K562 (cell line): ENCODE measurements at regions not wholly inside any gene's neighbourhood (a gene's known extent, or its start where the extent isn't known, plus 50 kb on each side); places are given as distances from the start of the nearest gene placed in this dataset.
A peak's percentile ranks its signal among the peaks of the same experiment; 100 is the strongest.

Experiments
- ATAC-seq: fragments of 200-7000 bp; cut with Tn5 transposase; 3 replicates; pipeline ENCODE4 v1.9.1; 2020; ENCODE audit warnings: moderate library complexity
- BruUV-seq: library from RNA; stranded (reverse); fragments of 400-500 nt; replicated peaks from 2 replicates; lab custom pipeline; 2021; lab: Mats Ljungman, UMichigan
- CTCF ChIA-PET: fragments of 300-600 bp; formaldehyde crosslinking; extraction: SDS; loops from one replicate; lab custom pipeline; 2021; ENCODE audit warnings: low intra/inter-chr PET ratio; lab: Yijun Ruan, JAX
- POLR2A ChIA-PET: fragments of 300-600, 350-650 bp; sonication (Branson Sonifier 250); formaldehyde crosslinking; extraction: SDS; loops from one replicate; lab custom pipeline; 2021; ENCODE audit warnings: antibody characterized with exemption, inconsistent platforms; lab: Yijun Ruan, JAX
- DNase-seq, 4 experiments: peaks; one replicate each; pipeline versions ENCODE4 v3.0.0 to v3.0.0-alpha.2; 2011 to 2018; ENCODE audit warnings: low spot score in 3 of 4, mixed read lengths in 3 of 4; ENCODE audit errors: extremely low read depth in 1 of 4
- FAIRE-seq: peaks from 2 replicates; lab custom pipeline; 2011; peaks lifted over from hg19 to GRCh38; lab: Jason Lieb, UNC
- H2AFZ ChIP-seq: 2 replicates; pipeline ENCODE4 v1.6.0; 2011; ENCODE audit warnings: low read depth, low read length, control low read depth, inconsistent platforms
- H3K27ac ChIP-seq: fragments of 200-600 bp; 3 replicates; pipeline ENCODE4 v1.8.0; 2011; ENCODE audit warnings: low read depth, mild to moderate bottlenecking, control low read depth, inconsistent platforms, low read length, moderate library complexity, mixed read lengths; ENCODE audit errors: extremely low read depth
- H3K27me3 ChIP-seq, 2 experiments: fragments of 300-600 bp in 1 of 2; 2 replicates in 1 of 2; 3 replicates in 1 of 2; pipeline versions ENCODE4 v1.6.0 to v1.8.0; 2011; ENCODE audit warnings: inconsistent platforms in 2 of 2, low read length in 2 of 2, mild to moderate bottlenecking in 1 of 2, mixed read lengths in 1 of 2, moderate library complexity in 1 of 2; ENCODE audit not compliant: control insufficient read depth in 2 of 2, insufficient read depth in 2 of 2
- H3K36me3 ChIP-seq: fragments of 300-600 bp; 3 replicates; pipeline ENCODE4 v1.8.0; 2011; ENCODE audit warnings: mild to moderate bottlenecking, low read length, inconsistent platforms; ENCODE audit not compliant: control insufficient read depth, insufficient read depth
- H3K4me1 ChIP-seq, 2 experiments: fragments of 200-600 bp in 1 of 2; replicated peaks in 1 of 2; 2 replicates in 1 of 2; 3 replicates in 1 of 2; pipeline versions ENCODE4 v1.5.1 to v1.8.0; 2011; ENCODE audit warnings: inconsistent platforms in 2 of 2, low read length in 2 of 2, mild to moderate bottlenecking in 1 of 2, mixed read lengths in 1 of 2, moderate library complexity in 1 of 2; ENCODE audit not compliant: control insufficient read depth in 2 of 2, insufficient read depth in 2 of 2
- H3K4me2 ChIP-seq: 2 replicates; pipeline ENCODE4 v1.6.1; 2011; ENCODE audit warnings: low read length, control low read depth, inconsistent platforms, mixed read lengths; ENCODE audit not compliant: insufficient read depth
- H3K4me3 ChIP-seq: fragments of 200-600 bp; sonication (generic), shearing (Covaris generic); 2 replicates; pipeline ENCODE4 v1.5.1; 2016; ENCODE audit warnings: control low read depth, inconsistent platforms
- H3K79me2 ChIP-seq: fragments of 200-600 bp; 3 replicates; pipeline ENCODE4 v1.8.0; 2011; ENCODE audit warnings: low read length, inconsistent platforms; ENCODE audit not compliant: control insufficient read depth, insufficient read depth
- H3K9ac ChIP-seq, 2 experiments: 2 replicates each; pipeline versions ENCODE4 v1.6.0 to v1.6.1; 2011; ENCODE audit warnings: low read depth in 2 of 2, low read length in 2 of 2, control low read depth in 1 of 2, inconsistent platforms in 1 of 2, mild to moderate bottlenecking in 1 of 2, mixed read lengths in 1 of 2; ENCODE audit not compliant: insufficient read depth in 1 of 2
- H3K9me1 ChIP-seq: one replicate; pipeline ENCODE4 v1.6.0; 2011; ENCODE audit warnings: inconsistent platforms, mild to moderate bottlenecking, low read length, moderate library complexity; ENCODE audit not compliant: control insufficient read depth, insufficient read depth
- H3K9me3 ChIP-seq: replicated peaks from 2 replicates; pipeline ENCODE4 v1.5.1; 2011; ENCODE audit warnings: low read depth, low read length, inconsistent platforms; ENCODE audit not compliant: control insufficient read depth, insufficient read depth
- H4K20me1 ChIP-seq: replicated peaks from 2 replicates; pipeline ENCODE4 v1.6.1; 2011; ENCODE audit warnings: low read length, inconsistent platforms, mixed read lengths; ENCODE audit not compliant: control insufficient read depth, insufficient read depth
- BCL6 ChIP-seq: fragments of 250-450 bp; sonication (Bioruptor Pico); IDR thresholded peaks from 2 replicates; pipeline ENCODE4 v1.4.0; 2020
- CBFA2T2 ChIP-seq: fragments of 450-650 bp; conservative IDR thresholded peaks from 2 replicates; pipeline ENCODE4 v1.6.1; 2017; ENCODE audit warnings: mild to moderate bottlenecking
- CTBP1 ChIP-seq: fragments of 450-650 bp; IDR thresholded peaks from 2 replicates; pipeline ENCODE4 v1.6.1; 2016; ENCODE audit warnings: borderline replicate concordance
- FUS ChIP-seq: fragments of 200-400 bp; formaldehyde crosslinking; optimal IDR thresholded peaks from 2 replicates; pipeline ENCODE3; 2017; ENCODE audit warnings: low read depth, low read length
- JUNB ChIP-seq: fragments of 450-650 bp; formaldehyde crosslinking; conservative IDR thresholded peaks from 2 replicates; pipeline ENCODE4 v1.4.0; 2020; ENCODE audit warnings: mild to moderate bottlenecking
- KDM4B ChIP-seq, 2 experiments: fragments of 450-650 bp in 1 of 2; sonication (generic) in 1 of 2; IDR thresholded peaks; 2 replicates each; pipeline ENCODE4 v1.6.1; 2016 to 2017; ENCODE audit warnings: borderline replicate concordance in 2 of 2, antibody characterized with exemption in 1 of 2, low read depth in 1 of 2, mild to moderate bottlenecking in 1 of 2
- LARP7 ChIP-seq: fragments of 450-650 bp; IDR thresholded peaks from 2 replicates; pipeline ENCODE4 v1.6.1; 2016
- MBD1 ChIP-seq: fragments of 250-450 bp; sonication (Bioruptor Pico); IDR thresholded peaks from 2 replicates; pipeline ENCODE4 v1.8.0; 2022; ENCODE audit warnings: inconsistent platforms
- MEF2D ChIP-seq: conservative IDR thresholded peaks from 2 replicates; pipeline ENCODE4 v1.6.1; 2016; ENCODE audit warnings: low read depth, missing genetic modification characterization, missing compliant biosample characterization
- MTA2 ChIP-seq: fragments of 450-650 bp; IDR thresholded peaks from 2 replicates; pipeline ENCODE4 v1.6.1; 2016; ENCODE audit warnings: low read depth
- RBM17 ChIP-seq: fragments of 200-400 bp; formaldehyde crosslinking; IDR thresholded peaks from 2 replicates; pipeline ENCODE4 v1.6.1; 2017; ENCODE audit warnings: low read depth, mild to moderate bottlenecking, low read length, borderline replicate concordance
- USF1 ChIP-seq: sonication (generic); formaldehyde crosslinking; IDR thresholded peaks from 2 replicates; pipeline ENCODE4 v1.9.0; 2022; ENCODE audit warnings: mild to moderate bottlenecking, missing genetic modification reagents
- ZNF212 ChIP-seq: fragments of 450-650 bp; formaldehyde crosslinking; IDR thresholded peaks from 2 replicates; pipeline ENCODE4 v1.4.0; 2020; ENCODE audit warnings: mild to moderate bottlenecking
- ZNF23 ChIP-seq: fragments of 250-450 bp; sonication (Bioruptor Pico); IDR thresholded peaks from 2 replicates; pipeline ENCODE4 v1.4.0; 2020; ENCODE audit warnings: mild to moderate bottlenecking
- ZNF354B ChIP-seq: fragments of 250-450 bp; sonication (Bioruptor Pico); IDR thresholded peaks from 2 replicates; pipeline ENCODE4 v1.4.0; 2020
- ZNF696 ChIP-seq: fragments of 250-450 bp; sonication (Bioruptor Pico); conservative IDR thresholded peaks from 2 replicates; pipeline ENCODE4 v1.4.0; 2020; ENCODE audit warnings: mild to moderate bottlenecking, moderate library complexity
- WGBS: fragments of 100-300 bp; shearing (Covaris generic); methylation state at CpG from one replicate; pipeline ENCODE4 v1.1.6; 2016; ENCODE audit warnings: low coverage, mixed read lengths; ENCODE audit not compliant: insufficient coverage; ENCODE audit errors: missing lambda C conversion rate; 5-methylcytosine and 5-hydroxymethylcytosine counted together
- in situ Hi-C: fragments of 300-500 bp; cut with MboI; formaldehyde crosslinking; loops from 4 replicates; pipeline ENCODE4 v1.15.0; 2018; ENCODE audit warnings: inconsistent platforms, mixed read lengths
- intact Hi-C: fragments of 100-400 bp; cut with micrococcal nuclease; formaldehyde crosslinking; loops from 2 replicates; pipeline ENCODE4 v1.14.2; 2022
- TF ChIP-seq, protein P1 (sequence below): sonication (generic); formaldehyde crosslinking; IDR thresholded peaks from 2 replicates; pipeline ENCODE4 v1.8.1; 2022; ENCODE audit warnings: missing genetic modification reagents
- TF ChIP-seq, protein P2 (sequence below): fragments of 450-650 bp; IDR thresholded peaks from 2 replicates; pipeline ENCODE4 v1.6.1; 2014; ENCODE audit warnings: low read depth, mild to moderate bottlenecking, moderate library complexity, borderline replicate concordance

GRCh38 chr6:147449405-147450161 is 58.9 kb upstream of the SAMD5 start:
- no peaks in the 10 kb centered on the region for H3K9me1 ChIP-seq
- H3K4me3 ChIP-seq: no peak overlapping the region
- peaks cover 6 to 17% of the 10 kb centered on the region in 2 experiments; a peak in 4 of 5 replicates for H3K4me1 ChIP-seq
- CTCF ChIA-PET: interaction anchor here (0.7 kb wide), 1 partner anchor 754 kb away, joined by 3 read pairs; no protein-coding TSS in a partner anchor
- POLR2A ChIA-PET: no interaction called here
- H3K9me3 ChIP-seq: no peaks in the 10 kb centered on the region
- peaks cover 1 to 3% of the 10 kb centered on the region in 2 experiments; a peak in 1 of 5 replicates for H3K27me3 ChIP-seq
- FAIRE-seq: no peak
- peak in 1 of 4 experiments; percentile 19 for DNase-seq
- intact Hi-C loops (no loop called here), in situ Hi-C loops (no loop called here)
- H3K9ac ChIP-seq: no peak overlapping the region
- BruUV-seq: no TSS peak
- no peaks in the 10 kb centered on the region for H4K20me1 ChIP-seq
- 31% methylated on average over 4 of the region's 4 CpGs for WGBS
- peak overlapping the region; percentile 92 for H2AFZ ChIP-seq
- H3K4me2 ChIP-seq: no peak overlapping the region
- no peaks in the 10 kb centered on the region for H3K79me2 ChIP-seq
- H3K36me3 ChIP-seq: no peaks in the 10 kb centered on the region
- H3K27ac ChIP-seq: peak overlapping the region; percentile 70; the same call in 2 of the 3 replicates
- ATAC-seq: peak; percentile 10
- TF ChIP-seq CBFA2T2 (no peak), LARP7 (no peak), RBM17 (no peak), BCL6 (peak; percentile 96), KDM4B (IDR thresholded peaks at IDR 0.05; ENCODE audit: borderline replicate concordance in 2 of 2, low read depth in 1 of 2) (no peak), MBD1 (CRISPR knock-in tag) (no peak), ZNF23 (CRISPR knock-in tag) (no peak), ZNF696 (CRISPR knock-in tag) (0 out of 2 replicates have a peak, but pooled peaks have one; percentile 61), FUS (no peak), JUNB (CRISPR knock-in tag) (no peak), ZNF212 (CRISPR knock-in tag) (peak; percentile 91), USF1 (no peak), MEF2D (peak; percentile 97), ZNF354B (CRISPR knock-in tag) (peak; percentile 91), CTBP1 (peak; percentile 37; the same call in 1 of the 2 replicates), MTA2 (no peak)
- TF ChIP-seq, protein P1, sequence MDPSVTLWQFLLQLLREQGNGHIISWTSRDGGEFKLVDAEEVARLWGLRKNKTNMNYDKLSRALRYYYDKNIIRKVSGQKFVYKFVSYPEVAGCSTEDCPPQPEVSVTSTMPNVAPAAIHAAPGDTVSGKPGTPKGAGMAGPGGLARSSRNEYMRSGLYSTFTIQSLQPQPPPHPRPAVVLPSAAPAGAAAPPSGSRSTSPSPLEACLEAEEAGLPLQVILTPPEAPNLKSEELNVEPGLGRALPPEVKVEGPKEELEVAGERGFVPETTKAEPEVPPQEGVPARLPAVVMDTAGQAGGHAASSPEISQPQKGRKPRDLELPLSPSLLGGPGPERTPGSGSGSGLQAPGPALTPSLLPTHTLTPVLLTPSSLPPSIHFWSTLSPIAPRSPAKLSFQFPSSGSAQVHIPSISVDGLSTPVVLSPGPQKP (CRISPR knock-in tag): no peak
- TF ChIP-seq, protein P2, sequence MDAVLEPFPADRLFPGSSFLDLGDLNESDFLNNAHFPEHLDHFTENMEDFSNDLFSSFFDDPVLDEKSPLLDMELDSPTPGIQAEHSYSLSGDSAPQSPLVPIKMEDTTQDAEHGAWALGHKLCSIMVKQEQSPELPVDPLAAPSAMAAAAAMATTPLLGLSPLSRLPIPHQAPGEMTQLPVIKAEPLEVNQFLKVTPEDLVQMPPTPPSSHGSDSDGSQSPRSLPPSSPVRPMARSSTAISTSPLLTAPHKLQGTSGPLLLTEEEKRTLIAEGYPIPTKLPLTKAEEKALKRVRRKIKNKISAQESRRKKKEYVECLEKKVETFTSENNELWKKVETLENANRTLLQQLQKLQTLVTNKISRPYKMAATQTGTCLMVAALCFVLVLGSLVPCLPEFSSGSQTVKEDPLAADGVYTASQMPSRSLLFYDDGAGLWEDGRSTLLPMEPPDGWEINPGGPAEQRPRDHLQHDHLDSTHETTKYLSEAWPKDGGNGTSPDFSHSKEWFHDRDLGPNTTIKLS: no peak
